ENCODE measurements at regions not wholly inside any gene's neighbourhood (a gene's known extent, or its start where the extent isn't known, plus 50 kb on each side); places are given as distances from the start of the nearest gene placed in this dataset.

DNA sequence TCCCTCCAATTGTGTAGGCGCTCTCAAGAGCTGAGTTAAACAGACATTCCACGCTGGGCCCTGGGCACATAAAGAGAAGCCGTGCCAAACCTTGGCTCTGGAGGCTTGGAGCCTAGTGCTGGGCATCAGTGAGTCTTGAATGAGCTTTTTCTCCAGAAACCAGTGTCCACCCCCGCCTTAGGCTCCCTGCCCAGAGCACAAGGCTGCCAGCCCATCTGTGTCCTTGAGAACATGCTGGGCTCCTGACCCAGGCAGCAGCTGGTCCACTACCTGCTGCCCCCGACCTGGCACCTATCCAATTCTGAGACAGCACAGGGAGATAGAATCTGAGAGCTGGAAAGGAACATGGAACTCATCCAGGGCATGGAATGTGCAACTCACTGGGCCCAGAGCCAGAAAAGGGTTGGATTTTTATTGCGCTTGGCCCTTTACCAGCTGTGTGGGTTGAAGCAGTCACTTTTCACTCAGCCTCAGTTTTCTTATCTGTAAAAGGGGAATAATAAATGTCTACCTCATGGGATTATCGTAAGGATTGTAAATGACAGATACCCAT lies 92.4 kb upstream of the CPLX2 start:
- Mint-ChIP-seq H3K27ac (ENCODE audit: unreplicated experiment) (no peak overlapping the region), H3K27me3 (ENCODE audit: unreplicated experiment) (no peaks in the 10 kb centered on the region), H3K36me3 (ENCODE audit: unreplicated experiment) (peaks cover 6% of the 10 kb centered on the region), H3K4me3 (ENCODE audit: unreplicated experiment) (no peak overlapping the region), H3K9me3 (ENCODE audit: unreplicated experiment) (no peaks in the 10 kb centered on the region), H3K4me1 (ENCODE audit: low read depth, unreplicated experiment) (peaks cover 12% of the 10 kb centered on the region)
- no peak for DNase-seq
- TF ChIP-seq, protein P1, sequence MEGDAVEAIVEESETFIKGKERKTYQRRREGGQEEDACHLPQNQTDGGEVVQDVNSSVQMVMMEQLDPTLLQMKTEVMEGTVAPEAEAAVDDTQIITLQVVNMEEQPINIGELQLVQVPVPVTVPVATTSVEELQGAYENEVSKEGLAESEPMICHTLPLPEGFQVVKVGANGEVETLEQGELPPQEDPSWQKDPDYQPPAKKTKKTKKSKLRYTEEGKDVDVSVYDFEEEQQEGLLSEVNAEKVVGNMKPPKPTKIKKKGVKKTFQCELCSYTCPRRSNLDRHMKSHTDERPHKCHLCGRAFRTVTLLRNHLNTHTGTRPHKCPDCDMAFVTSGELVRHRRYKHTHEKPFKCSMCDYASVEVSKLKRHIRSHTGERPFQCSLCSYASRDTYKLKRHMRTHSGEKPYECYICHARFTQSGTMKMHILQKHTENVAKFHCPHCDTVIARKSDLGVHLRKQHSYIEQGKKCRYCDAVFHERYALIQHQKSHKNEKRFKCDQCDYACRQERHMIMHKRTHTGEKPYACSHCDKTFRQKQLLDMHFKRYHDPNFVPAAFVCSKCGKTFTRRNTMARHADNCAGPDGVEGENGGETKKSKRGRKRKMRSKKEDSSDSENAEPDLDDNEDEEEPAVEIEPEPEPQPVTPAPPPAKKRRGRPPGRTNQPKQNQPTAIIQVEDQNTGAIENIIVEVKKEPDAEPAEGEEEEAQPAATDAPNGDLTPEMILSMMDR (IDR thresholded peaks at IDR 0.05; ENCODE audit: partially characterized antibody, unreplicated experiment) = no peak

DNA sequence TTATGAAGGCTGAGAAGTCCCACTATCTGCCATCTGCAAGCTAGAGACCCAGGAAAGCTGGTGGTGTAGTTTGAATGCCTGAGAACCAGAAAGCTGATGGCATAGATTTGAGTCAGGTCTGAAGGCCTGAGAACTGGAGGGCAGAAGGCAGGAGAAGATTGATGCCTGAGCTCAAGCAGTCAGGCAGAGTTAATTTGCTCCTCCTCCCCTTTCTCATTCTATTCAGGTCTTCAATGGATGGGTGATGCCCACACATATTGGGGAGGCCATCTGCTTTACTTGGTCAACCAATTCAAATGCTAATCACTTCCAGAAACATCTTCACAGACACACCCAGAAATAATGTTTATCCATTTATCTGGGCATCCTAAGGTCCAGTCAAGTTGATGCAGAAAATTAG lies 87.6 kb upstream of the CPLX2 start:
- no peak overlapping the region for H3K27ac Mint-ChIP-seq (ENCODE audit: unreplicated experiment)
- H3K36me3 Mint-ChIP-seq (ENCODE audit: unreplicated experiment) = peaks cover 6% of the 10 kb centered on the region
- DNase-seq = no peak
- H3K27me3 Mint-ChIP-seq (ENCODE audit: unreplicated experiment) = peaks cover 2% of the 10 kb centered on the region
- H3K4me3 Mint-ChIP-seq (ENCODE audit: unreplicated experiment) = no peak overlapping the region
- TF ChIP-seq, protein P1 (IDR thresholded peaks at IDR 0.05; ENCODE audit: partially characterized antibody, unreplicated experiment) = no peak
- no peaks in the 10 kb centered on the region for H3K9me3 Mint-ChIP-seq (ENCODE audit: unreplicated experiment)
- H3K4me1 Mint-ChIP-seq (ENCODE audit: low read depth, unreplicated experiment) = peaks cover 9% of the 10 kb centered on the region

DNA sequence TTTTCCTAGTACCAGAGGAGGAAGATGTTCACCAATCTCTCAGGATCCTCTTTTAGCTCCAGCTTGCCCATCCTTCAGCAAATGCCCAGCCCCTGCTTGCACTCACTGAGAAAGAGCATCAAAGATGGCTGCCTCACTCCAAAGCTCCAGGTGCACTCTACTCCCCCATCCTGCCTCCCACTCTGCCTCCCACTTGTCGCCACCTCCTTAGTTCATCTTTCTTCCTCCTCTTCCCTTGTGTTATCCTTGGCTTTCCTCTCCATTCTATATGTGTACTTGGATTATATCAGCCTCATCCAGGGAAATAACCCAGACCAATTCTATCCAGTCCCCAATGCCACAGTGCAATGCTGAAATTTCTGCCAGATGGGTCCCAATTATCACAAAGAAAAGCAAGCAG lies 87.1 kb upstream of the CPLX2 start:
- Mint-ChIP-seq H3K36me3 (ENCODE audit: unreplicated experiment) (peaks cover 6% of the 10 kb centered on the region), H3K9me3 (ENCODE audit: unreplicated experiment) (no peaks in the 10 kb centered on the region), H3K27ac (ENCODE audit: unreplicated experiment) (no peak overlapping the region), H3K27me3 (ENCODE audit: unreplicated experiment) (peaks cover 2% of the 10 kb centered on the region), H3K4me1 (ENCODE audit: low read depth, unreplicated experiment) (peaks cover 5% of the 10 kb centered on the region), H3K4me3 (ENCODE audit: unreplicated experiment) (no peak overlapping the region)
- TF ChIP-seq, protein P1 (IDR thresholded peaks at IDR 0.05; ENCODE audit: partially characterized antibody, unreplicated experiment) = no peak
- no peak for DNase-seq

DNA sequence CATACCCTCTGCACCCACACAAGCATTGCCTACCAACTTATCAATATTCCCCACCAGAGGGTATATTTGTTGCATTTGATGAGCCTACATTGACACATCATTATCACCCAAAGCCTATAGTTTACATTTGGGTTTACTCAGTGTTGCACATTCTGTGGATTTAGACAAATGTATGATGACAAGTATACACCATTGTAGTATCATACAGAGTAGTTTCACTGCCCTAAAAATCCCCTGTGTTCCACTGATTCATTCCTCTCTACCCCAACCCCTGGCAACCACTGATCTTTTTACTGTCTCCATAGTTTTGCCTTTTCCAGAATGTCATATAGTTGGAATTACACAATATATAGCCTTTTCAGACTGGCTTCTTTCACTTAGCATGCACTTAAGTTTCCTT lies 85.7 kb upstream of the CPLX2 start:
- Mint-ChIP-seq H3K4me1 (ENCODE audit: low read depth, unreplicated experiment) (peaks cover 3% of the 10 kb centered on the region), H3K27me3 (ENCODE audit: unreplicated experiment) (peaks cover 2% of the 10 kb centered on the region), H3K27ac (ENCODE audit: unreplicated experiment) (no peak overlapping the region), H3K4me3 (ENCODE audit: unreplicated experiment) (no peak overlapping the region), H3K9me3 (ENCODE audit: unreplicated experiment) (no peaks in the 10 kb centered on the region), H3K36me3 (ENCODE audit: unreplicated experiment) (peaks cover 4% of the 10 kb centered on the region)
- TF ChIP-seq, protein P1 (IDR thresholded peaks at IDR 0.05; ENCODE audit: partially characterized antibody, unreplicated experiment) = no peak
- no peak for DNase-seq

DNA sequence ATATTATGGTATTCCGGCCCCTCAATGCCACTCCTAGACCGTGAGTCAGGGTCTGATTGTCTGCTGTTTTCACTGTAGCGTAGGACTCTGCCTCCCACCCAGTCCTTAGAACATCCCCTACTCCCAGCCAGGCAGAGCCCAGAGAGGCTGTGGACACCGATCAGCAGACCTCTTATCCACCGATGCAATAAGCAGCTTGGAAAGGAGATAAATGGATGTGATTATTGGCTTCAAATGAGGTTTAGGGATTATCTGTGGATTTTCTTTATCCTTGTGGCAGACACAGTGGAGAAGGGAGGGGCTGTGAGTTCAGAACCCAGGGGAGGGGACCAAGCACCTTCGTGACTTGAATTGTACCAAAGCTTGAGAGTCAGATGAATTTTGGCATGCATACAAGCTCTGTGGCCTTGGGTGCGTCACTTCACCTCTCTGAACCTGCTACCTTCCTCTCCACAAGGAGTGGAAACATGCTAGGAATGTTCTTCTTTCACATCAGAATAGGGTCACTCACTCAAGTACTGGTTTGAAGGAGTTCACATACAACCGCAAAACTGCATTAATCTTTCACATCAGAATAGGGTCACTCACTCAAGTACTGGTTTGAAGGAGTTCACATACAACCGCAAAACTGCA lies 83.1 kb upstream of the CPLX2 start:
- no peak overlapping the region for H3K27ac Mint-ChIP-seq (ENCODE audit: unreplicated experiment)
- H3K36me3 Mint-ChIP-seq (ENCODE audit: unreplicated experiment) = peaks cover 4% of the 10 kb centered on the region
- peaks cover 2% of the 10 kb centered on the region for H3K27me3 Mint-ChIP-seq (ENCODE audit: unreplicated experiment)
- no peak overlapping the region for H3K4me3 Mint-ChIP-seq (ENCODE audit: unreplicated experiment)
- no peak for DNase-seq
- no peaks in the 10 kb centered on the region for H3K9me3 Mint-ChIP-seq (ENCODE audit: unreplicated experiment)
- TF ChIP-seq, protein P1 (IDR thresholded peaks at IDR 0.05; ENCODE audit: partially characterized antibody, unreplicated experiment) = no peak
- H3K4me1 Mint-ChIP-seq (ENCODE audit: low read depth, unreplicated experiment) = peaks cover 8% of the 10 kb centered on the region
